DND-41 (cell line): ENCODE measurements at regions not wholly inside any gene's neighbourhood (a gene's known extent, or its start where the extent isn't known, plus 50 kb on each side); places are given as distances from the start of the nearest gene placed in this dataset.

ENCODE experiments used
- EZH2 ChIP-seq: IDR thresholded peaks from 3 replicates; pipeline ENCODE4 v1.6.1; 2012; ENCODE audit warnings: borderline replicate concordance, low read depth, mild to moderate bottlenecking, moderate library complexity, low read length, inconsistent platforms; ENCODE audit not compliant: severe bottlenecking
- TF ChIP-seq, protein P1 (sequence below): IDR thresholded peaks from 2 replicates; pipeline ENCODE4 v1.5.1; 2012; ENCODE audit warnings: borderline replicate concordance, low read length, moderate library complexity, mild to moderate bottlenecking; ENCODE audit not compliant: poor library complexity, severe bottlenecking; ENCODE audit errors: extremely low read depth

DNA sequence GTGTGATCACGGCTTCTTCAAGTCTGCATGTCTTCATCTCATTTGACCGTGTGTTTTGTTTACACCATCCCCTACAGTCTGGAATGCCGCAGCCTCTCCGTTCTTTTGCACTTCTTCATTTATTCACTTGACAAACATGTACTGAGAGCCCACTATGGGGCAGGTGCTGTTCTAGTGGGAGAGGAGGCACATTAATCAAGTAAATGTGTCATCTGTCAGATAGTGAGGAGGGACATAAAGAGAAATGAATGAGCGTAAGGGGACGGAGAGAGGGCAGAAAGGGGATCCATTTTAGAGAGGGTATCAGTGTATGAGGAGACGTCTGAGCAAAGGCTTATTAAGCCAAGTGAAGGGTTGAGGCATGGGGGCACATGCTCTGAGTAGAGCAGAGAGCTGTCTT, 54.0 kb upstream of the CECR2 start:
- TF ChIP-seq, protein P1, sequence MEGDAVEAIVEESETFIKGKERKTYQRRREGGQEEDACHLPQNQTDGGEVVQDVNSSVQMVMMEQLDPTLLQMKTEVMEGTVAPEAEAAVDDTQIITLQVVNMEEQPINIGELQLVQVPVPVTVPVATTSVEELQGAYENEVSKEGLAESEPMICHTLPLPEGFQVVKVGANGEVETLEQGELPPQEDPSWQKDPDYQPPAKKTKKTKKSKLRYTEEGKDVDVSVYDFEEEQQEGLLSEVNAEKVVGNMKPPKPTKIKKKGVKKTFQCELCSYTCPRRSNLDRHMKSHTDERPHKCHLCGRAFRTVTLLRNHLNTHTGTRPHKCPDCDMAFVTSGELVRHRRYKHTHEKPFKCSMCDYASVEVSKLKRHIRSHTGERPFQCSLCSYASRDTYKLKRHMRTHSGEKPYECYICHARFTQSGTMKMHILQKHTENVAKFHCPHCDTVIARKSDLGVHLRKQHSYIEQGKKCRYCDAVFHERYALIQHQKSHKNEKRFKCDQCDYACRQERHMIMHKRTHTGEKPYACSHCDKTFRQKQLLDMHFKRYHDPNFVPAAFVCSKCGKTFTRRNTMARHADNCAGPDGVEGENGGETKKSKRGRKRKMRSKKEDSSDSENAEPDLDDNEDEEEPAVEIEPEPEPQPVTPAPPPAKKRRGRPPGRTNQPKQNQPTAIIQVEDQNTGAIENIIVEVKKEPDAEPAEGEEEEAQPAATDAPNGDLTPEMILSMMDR: no peak
- TF ChIP-seq EZH2: no peak
